Keratinocyte (primary cell): ENCODE measurements at regions not wholly inside any gene's neighbourhood (a gene's known extent, or its start where the extent isn't known, plus 50 kb on each side); places are given as distances from the start of the nearest gene placed in this dataset.

Experiments
- DNase-seq: peaks from one replicate; pipeline ENCODE4 v3.0.0-alpha.2; 2011; ENCODE audit warnings: low read depth, missing footprints, low spot score
- FAIRE-seq: peaks from 2 replicates; lab custom pipeline; 2011; peaks lifted over from hg19 to GRCh38; lab: Jason Lieb, UNC
- H2AFZ ChIP-seq: 2 replicates; pipeline ENCODE4 v1.6.0; 2012; ENCODE audit warnings: low read length, control low read depth, inconsistent platforms; ENCODE audit not compliant: control insufficient read depth
- H3K27ac ChIP-seq: 2 replicates; pipeline ENCODE4 v1.5.1; 2011; ENCODE audit warnings: low read length; ENCODE audit not compliant: control insufficient read depth, insufficient read depth
- H3K27me3 ChIP-seq: 3 replicates; pipeline ENCODE4 v1.6.0; 2011; ENCODE audit warnings: low read length; ENCODE audit not compliant: control insufficient read depth, insufficient read depth; ENCODE audit errors: extremely low read depth
- H3K36me3 ChIP-seq, 2 experiments: 2 replicates in 1 of 2; 3 replicates in 1 of 2; pipeline ENCODE4 v1.5.1; 2011; ENCODE audit warnings: low read length in 2 of 2, mild to moderate bottlenecking in 1 of 2; ENCODE audit not compliant: control insufficient read depth in 2 of 2, insufficient read depth in 2 of 2; ENCODE audit errors: extremely low read depth in 1 of 2
- H3K4me1 ChIP-seq: 3 replicates; pipeline ENCODE4 v1.5.1; 2011; ENCODE audit warnings: low read length; ENCODE audit not compliant: control insufficient read depth, insufficient read depth; ENCODE audit errors: extremely low read depth
- H3K4me2 ChIP-seq: 3 replicates; pipeline ENCODE4 v1.6.0; 2011; ENCODE audit warnings: low read depth, low read length; ENCODE audit not compliant: control insufficient read depth, insufficient read depth; ENCODE audit errors: extremely low read depth
- H3K4me3 ChIP-seq, 3 experiments: fragments of 200-600 bp in 1 of 3; sonication (generic) in 1 of 3; 2 replicates in 2 of 3; 3 replicates in 1 of 3; pipeline ENCODE4 v1.5.1; 2011 to 2016; ENCODE audit warnings: low read length in 3 of 3, mild to moderate bottlenecking in 3 of 3, control low read depth in 2 of 3, inconsistent platforms in 1 of 3, low read depth in 1 of 3, mixed read lengths in 1 of 3, mixed run types in 1 of 3, moderate library complexity in 1 of 3; ENCODE audit not compliant: control insufficient read depth in 2 of 3, insufficient read depth in 2 of 3; ENCODE audit errors: extremely low read depth in 1 of 3
- H3K79me2 ChIP-seq: 2 replicates; pipeline ENCODE4 v1.6.0; 2012; ENCODE audit warnings: low read length; ENCODE audit not compliant: control insufficient read depth, insufficient read depth
- H3K9ac ChIP-seq: 3 replicates; pipeline ENCODE4 v1.6.0; 2011; ENCODE audit warnings: low read length; ENCODE audit not compliant: control insufficient read depth, insufficient read depth; ENCODE audit errors: extremely low read depth
- H3K9me1 ChIP-seq: 3 replicates; pipeline ENCODE4 v1.6.0; 2011; ENCODE audit warnings: low read length; ENCODE audit not compliant: control insufficient read depth, insufficient read depth; ENCODE audit errors: extremely low read depth
- H3K9me3 ChIP-seq: 2 replicates; pipeline ENCODE4 v1.5.1; 2012; ENCODE audit warnings: low read depth, low read length; ENCODE audit not compliant: control insufficient read depth
- H4K20me1 ChIP-seq: 3 replicates; pipeline ENCODE4 v1.6.0; 2011; ENCODE audit warnings: low read length; ENCODE audit not compliant: control insufficient read depth, insufficient read depth; ENCODE audit errors: extremely low read depth
- EZH2 ChIP-seq: IDR thresholded peaks from one replicate; pipeline ENCODE4 v1.6.1; 2012; ENCODE audit warnings: inconsistent platforms, mild to moderate bottlenecking, low read length, moderate library complexity
- dilution Hi-C: fragments of 300-500 bp; cut with MboI; formaldehyde crosslinking; loops from one replicate; pipeline ENCODE4 v1.7.0; 2020; ENCODE audit warnings: low sequenced_read_pairs; ENCODE audit not compliant: extremely low pct_ligation_motif_present
- TF ChIP-seq, protein P1 (sequence below), 3 experiments: IDR thresholded peaks in 1 of 3; conservative IDR thresholded peaks in 1 of 3; optimal IDR thresholded peaks in 1 of 3; 2 replicates in 2 of 3; 3 replicates in 1 of 3; pipeline versions ENCODE3 to v1.5.1; 2011; ENCODE audit warnings: low read length in 3 of 3, mild to moderate bottlenecking in 3 of 3, moderate library complexity in 2 of 3, control low read depth in 1 of 3, inconsistent platforms in 1 of 3; ENCODE audit not compliant: insufficient read depth in 2 of 3; ENCODE audit errors: extremely low read depth in 1 of 3

DNA sequence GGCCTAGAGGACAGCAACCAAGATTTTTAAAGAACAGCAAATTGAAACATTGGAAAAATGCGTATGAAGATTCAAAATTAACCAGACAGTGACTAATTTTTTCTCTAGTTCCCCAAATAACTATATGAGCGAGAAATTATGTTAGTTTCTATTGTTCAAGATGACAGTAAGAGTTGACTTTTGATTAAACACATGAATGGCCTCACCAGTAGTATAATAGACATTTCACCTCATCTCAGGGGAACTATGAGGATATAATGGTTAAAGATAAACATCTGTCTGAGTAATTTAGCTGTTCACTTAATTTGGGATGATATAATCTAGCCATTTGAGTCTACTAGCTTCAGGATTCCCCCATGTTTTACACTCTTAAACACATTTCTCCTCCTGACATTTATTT lies 380.9 kb upstream of the NWD2 start:
- Histone ChIP-seq H3K9me3 (no peaks in the 10 kb centered on the region), H3K36me3 (no peaks in the 10 kb centered on the region), H2AFZ (no peak overlapping the region), H3K4me3 (no peak overlapping the region), H3K27ac (no peak overlapping the region), H4K20me1 (no peaks in the 10 kb centered on the region), H3K9ac (no peak overlapping the region), H3K4me2 (no peak overlapping the region), H3K4me1 (no peaks in the 10 kb centered on the region), H3K27me3 (no peaks in the 10 kb centered on the region), H3K79me2 (no peaks in the 10 kb centered on the region), H3K9me1 (no peaks in the 10 kb centered on the region)
- DNase-seq (no peak), FAIRE-seq (no peak)
- dilution Hi-C loops, result no loop called here
- no peak for TF ChIP-seq EZH2
- TF ChIP-seq, protein P1, sequence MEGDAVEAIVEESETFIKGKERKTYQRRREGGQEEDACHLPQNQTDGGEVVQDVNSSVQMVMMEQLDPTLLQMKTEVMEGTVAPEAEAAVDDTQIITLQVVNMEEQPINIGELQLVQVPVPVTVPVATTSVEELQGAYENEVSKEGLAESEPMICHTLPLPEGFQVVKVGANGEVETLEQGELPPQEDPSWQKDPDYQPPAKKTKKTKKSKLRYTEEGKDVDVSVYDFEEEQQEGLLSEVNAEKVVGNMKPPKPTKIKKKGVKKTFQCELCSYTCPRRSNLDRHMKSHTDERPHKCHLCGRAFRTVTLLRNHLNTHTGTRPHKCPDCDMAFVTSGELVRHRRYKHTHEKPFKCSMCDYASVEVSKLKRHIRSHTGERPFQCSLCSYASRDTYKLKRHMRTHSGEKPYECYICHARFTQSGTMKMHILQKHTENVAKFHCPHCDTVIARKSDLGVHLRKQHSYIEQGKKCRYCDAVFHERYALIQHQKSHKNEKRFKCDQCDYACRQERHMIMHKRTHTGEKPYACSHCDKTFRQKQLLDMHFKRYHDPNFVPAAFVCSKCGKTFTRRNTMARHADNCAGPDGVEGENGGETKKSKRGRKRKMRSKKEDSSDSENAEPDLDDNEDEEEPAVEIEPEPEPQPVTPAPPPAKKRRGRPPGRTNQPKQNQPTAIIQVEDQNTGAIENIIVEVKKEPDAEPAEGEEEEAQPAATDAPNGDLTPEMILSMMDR (optimal IDR thresholded peaks at IDR 0.05 in 1 of 3, IDR thresholded peaks at IDR 0.05 in 1 of 3, conservative IDR thresholded peaks at IDR 0.05 in 1 of 3; ENCODE audit: extremely low read depth in 1 of 3, insufficient read depth in 2 of 3, low read length in 3 of 3), result no peak

DNA sequence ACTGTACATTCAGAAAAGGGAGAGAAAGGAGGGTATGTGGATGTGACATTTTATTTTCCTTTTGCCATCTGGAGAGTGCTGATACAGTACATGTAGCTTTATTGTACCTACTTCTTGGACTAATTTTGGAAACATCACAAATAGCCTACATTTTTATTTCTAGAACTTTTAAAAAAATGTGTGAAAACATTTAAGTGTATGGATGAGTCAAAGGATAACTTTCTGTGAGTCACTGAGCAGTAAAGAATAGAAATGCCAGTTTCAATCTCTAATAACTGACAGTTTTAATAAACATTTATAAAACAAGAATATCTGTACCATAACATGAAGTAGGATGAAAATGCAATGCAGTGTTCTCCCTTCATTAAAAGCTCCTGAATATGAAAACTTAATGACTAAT lies 374.4 kb upstream of the NWD2 start:
- FAIRE-seq, result no peak
- Histone ChIP-seq H3K4me3 (no peak overlapping the region), H3K9ac (no peak overlapping the region), H3K27me3 (no peaks in the 10 kb centered on the region), H2AFZ (no peak overlapping the region), H3K36me3 (no peaks in the 10 kb centered on the region), H3K4me2 (no peak overlapping the region), H3K9me3 (no peaks in the 10 kb centered on the region), H3K4me1 (no peaks in the 10 kb centered on the region), H3K9me1 (no peaks in the 10 kb centered on the region), H3K79me2 (no peaks in the 10 kb centered on the region), H4K20me1 (no peaks in the 10 kb centered on the region), H3K27ac (no peak overlapping the region)
- dilution Hi-C loops, result no loop called here
- no peak for DNase-seq
- TF ChIP-seq EZH2, result no peak
- TF ChIP-seq, protein P1 (optimal IDR thresholded peaks at IDR 0.05 in 1 of 3, IDR thresholded peaks at IDR 0.05 in 1 of 3, conservative IDR thresholded peaks at IDR 0.05 in 1 of 3; ENCODE audit: extremely low read depth in 1 of 3, insufficient read depth in 2 of 3, low read length in 3 of 3), result no peak
